ENCODE measurements at regions not wholly inside any gene's neighbourhood (a gene's known extent, or its start where the extent isn't known, plus 50 kb on each side); places are given as distances from the start of the nearest gene placed in this dataset.
A peak's percentile ranks its signal among the peaks of the same experiment; 100 is the strongest.
"Not testable (repeated sequence)": the region's sequence is repeated elsewhere in the genome, so short reads cannot be mapped to it uniquely, and the experiment has no call there.

DNA sequence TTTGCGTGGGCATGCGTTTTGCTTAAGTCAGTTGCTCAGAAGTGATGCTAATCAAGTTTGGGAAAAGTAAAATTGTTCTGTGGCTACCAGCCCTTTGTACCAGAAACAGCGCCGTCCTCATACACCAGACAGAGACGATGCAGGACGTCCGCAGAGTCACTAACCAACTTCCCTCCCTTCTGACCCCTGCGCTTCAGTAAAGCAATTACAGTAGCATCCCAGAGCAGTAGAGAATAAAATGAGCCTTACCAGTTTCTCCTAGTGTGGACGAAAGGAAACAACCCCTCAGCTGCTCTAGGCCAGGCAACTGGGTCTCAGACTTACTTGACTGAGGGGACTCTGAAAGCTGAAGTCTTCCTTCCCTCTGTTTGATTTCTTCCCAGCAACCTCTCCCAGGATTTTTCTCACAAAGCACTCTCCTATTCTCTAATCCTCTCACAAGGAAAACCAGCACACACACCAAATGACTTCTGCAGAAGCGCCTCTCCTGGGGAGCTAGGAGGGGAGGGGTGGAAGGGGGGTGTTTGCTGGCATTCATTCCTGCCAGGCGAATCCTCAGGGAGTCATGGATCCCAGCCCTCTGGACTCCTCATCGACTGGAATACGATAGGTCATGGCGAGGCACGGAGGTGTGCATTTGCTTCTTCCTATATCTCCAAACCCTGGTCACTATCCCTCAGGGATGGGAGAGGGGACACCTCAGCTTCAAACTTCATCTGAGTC, 56.0 kb upstream of the MID1 start:
- no peak for TF ChIP-seq CTCF (conservative IDR thresholded peaks at IDR 0.05; ENCODE audit: low read length)
- no peak for DNase-seq (ENCODE audit: low read depth)
- no peak overlapping the region for H3K4me3 ChIP-seq (ENCODE audit: low read length)

DNA sequence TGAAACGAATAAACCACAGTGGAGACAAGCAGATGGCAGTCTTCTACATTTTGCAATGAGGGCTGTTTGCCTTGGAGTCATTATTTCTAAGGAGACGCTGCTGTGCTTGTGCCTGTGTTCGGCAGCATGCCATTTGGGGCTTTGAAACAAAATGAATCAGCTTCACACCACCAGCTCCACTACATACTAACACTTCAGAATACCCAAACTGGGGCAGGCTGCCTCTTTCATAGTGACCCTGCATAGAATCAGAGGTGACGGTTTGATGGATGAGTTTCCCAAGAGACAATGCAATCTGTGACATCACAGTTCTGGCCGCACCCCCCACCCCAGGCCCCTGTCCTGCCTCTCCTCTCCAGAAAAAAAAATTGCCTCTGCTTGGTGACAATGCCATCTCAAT, 57.1 kb upstream of the MID1 start:
- no peak for TF ChIP-seq CTCF (conservative IDR thresholded peaks at IDR 0.05; ENCODE audit: low read length)
- peak; percentile 62 for DNase-seq (ENCODE audit: low read depth)
- H3K4me3 ChIP-seq (ENCODE audit: low read length): no peak overlapping the region

DNA sequence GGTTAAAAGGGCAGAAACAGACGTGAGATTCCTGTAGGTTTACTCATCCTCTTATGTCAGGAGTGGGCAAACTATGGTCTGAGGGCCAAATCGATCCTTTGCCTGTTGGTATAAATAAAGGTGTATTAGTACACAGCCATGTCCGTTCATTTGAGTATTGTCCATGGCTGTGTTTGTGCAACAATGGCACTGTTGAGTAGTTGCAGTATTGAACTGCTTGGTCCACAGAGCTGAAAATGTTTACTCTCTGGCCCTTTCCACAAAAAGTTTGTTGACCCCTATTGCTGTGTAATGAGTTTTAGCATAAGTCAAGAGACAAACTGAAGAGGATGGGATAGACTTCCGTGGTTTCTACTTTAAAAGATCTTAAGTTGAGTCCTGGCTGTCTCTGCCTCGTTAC, 59.0 kb upstream of the MID1 start:
- TF ChIP-seq CTCF (conservative IDR thresholded peaks at IDR 0.05; ENCODE audit: low read length): no peak
- no peak overlapping the region for H3K4me3 ChIP-seq (ENCODE audit: low read length)
- DNase-seq (ENCODE audit: low read depth): no peak

DNA sequence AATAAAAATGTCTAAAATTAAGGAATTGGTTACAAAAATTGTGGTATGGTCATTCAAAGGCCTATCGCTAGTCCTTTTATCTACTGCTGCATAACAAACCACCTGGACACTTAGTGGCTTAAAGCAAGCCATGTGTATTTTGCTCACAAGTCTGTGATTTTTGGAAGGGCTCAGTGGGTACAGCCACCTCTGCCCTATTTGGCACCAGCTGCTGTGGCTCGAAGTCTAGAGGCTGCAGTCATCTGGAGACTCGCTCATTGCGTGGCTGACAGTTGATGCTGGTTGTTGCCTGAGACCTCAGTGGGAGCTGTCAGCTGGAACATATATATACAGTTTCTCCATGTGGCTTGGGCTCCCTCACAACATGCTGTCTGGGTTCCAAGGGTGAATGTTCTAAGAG, 60.8 kb upstream of the MID1 start:
- no peak for DNase-seq (ENCODE audit: low read depth)
- no peak for TF ChIP-seq CTCF (conservative IDR thresholded peaks at IDR 0.05; ENCODE audit: low read length)
- no peak overlapping the region for H3K4me3 ChIP-seq (ENCODE audit: low read length)

DNA sequence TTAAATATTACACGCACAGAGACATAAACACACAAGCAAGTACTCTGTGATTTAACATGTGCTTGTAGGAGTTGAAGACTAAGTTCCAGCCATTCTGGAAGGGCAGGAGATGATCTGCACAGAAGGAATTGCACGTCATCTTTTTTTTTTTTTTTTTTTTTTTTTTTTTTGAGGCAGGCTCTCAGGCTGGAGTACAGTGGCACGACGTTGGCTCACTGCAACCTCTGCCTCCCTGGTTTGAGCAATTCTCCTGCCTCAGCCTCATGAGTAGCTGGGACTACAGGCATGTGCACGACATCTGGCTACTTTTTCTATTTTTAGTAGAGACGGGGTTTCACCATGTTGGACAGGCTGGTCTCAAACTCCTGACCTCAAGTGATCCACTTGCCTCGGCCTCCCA, 63.2 kb upstream of the MID1 start:
- DNase-seq (ENCODE audit: low read depth): peak; percentile 71

GRCh38 chrX:10685923-10686595, 65.7 kb upstream of the MID1 start:
- DNase-seq (ENCODE audit: low read depth): peak; percentile 25
- no peak overlapping the region for H3K4me3 ChIP-seq (ENCODE audit: low read length)
- no peak for TF ChIP-seq CTCF (conservative IDR thresholded peaks at IDR 0.05; ENCODE audit: low read length)

More for the DNA sequence above, 63.2 kb upstream of the MID1 start:
- not testable (repeated sequence) for H3K4me3 ChIP-seq (ENCODE audit: low read length)

- not testable (repeated sequence) for DNase-seq (ENCODE audit: low read depth); H3K4me3 ChIP-seq (ENCODE audit: low read length)
Observed at GRCh38 chrX:10691751-10692150, 71.4 kb upstream of the MID1 start.

GRCh38 chrX:10697616-10698317, 77.4 kb upstream of the MID1 start:
- TF ChIP-seq CTCF (conservative IDR thresholded peaks at IDR 0.05; ENCODE audit: low read length): no peak
- DNase-seq (ENCODE audit: low read depth): peak; percentile 51

More at GRCh38 chrX:10697616-10698317, 77.4 kb upstream of the MID1 start:
- no peak overlapping the region for H3K4me3 ChIP-seq (ENCODE audit: low read length)

Measured in AG10803 (cell line).